GM19395 (cell line): ENCODE measurements at regions not wholly inside any gene's neighbourhood (a gene's known extent, or its start where the extent isn't known, plus 50 kb on each side); places are given as distances from the start of the nearest gene placed in this dataset.

ENCODE experiments used
- ATAC-seq: cut with Tn5 transposase; IDR thresholded peaks from one replicate; pipeline ENCODE4 v1.9.1; 2021; ENCODE audit warnings: mild to moderate bottlenecking, moderate library complexity; ENCODE audit not compliant: unreplicated experiment

DNA sequence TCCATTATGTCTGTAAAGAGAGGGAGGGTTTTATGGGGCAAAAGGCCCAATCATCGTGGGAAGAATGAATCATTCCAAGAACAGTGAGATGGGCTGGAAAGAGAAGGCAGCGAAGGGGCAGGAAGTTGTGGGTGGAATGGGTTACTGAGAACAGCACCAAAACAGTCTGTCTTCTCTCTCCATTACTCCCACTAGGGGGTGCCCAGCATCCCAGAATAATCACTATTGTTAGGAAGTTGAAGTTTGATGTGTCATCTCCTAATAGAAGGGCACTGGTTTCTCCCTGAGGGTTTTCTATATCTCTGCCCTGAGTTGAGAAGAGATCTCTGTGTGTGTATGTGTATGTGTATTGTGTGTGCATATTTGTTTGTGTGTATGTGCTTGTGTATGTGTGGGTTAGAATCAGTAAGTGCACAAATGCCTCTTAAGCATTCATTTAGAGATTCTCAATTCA is 76.6 kb upstream of the MAP4K3 start:
- peak; percentile 92 for ATAC-seq

DNA sequence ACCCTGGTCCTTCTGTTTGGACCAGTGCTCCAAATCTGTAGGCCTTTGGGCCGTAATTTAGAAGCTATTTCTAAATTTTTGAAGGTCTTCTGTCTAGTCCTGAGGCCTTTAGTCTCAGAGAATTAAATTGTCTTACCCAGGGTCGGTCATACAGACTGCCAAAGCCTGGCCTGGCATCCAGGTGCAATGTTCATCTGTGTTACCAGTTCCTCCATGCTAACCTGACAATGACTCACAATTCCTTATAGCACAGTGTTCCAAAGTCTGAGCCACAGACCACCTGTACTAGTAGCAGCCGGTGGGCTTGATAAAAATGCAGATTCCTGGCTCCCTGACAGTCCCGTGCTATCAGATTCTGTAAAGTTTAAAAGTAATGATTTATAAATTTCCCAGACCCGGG is 77.7 kb upstream of the MAP4K3 start:
- ATAC-seq = no peak

DNA sequence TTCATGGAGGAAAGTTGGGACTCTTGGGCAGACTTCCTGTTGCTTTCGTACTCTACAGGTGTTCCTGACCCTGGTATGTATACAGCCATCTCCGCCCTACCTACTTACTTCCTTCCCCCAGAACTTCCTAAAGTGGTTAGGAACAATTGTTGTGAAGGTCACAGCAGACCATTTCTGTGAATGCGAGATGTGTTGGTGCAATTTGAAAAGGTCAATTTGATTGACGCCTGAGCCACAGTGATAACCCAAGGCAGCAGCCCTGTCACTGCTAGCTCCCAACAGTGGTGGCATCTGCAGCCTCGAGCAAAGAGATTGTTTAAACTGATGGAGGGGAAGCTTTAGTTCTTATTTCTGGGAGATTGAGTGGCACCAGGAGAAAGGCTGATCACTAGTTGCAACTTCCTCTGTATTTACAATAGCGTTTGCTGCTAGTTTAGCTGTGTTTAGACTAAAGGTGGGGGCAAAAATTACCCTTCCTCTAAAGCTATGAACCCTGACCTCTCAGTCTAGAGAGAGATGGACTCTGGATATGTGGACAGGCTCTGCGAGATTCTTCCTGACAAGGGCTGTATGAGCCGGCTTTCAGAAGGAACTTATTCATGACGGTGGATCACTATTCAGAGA is 78.3 kb upstream of the MAP4K3 start:
- ATAC-seq = no peak

DNA sequence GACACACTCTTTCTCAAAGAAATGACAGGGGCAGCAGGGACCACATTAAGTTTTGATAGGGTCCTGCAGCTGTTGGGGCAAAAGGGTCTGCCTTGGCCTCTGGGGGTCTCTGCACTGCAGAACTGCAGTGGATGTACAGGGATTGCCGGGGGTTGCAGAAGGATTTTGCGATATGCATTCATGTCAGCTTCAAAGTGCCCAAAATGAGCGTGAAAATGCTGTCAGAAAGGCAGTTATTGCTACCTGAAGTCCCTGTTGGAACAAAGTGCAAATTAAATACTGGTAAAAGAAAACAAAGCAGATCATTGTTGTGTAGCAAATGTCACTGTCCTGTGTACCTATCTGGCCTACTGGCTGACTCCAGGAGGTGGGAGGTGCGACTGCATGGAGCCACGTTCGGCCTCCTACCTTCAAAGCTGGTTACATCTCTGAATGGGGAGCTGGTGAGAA is 78.8 kb upstream of the MAP4K3 start:
- no peak for ATAC-seq

DNA sequence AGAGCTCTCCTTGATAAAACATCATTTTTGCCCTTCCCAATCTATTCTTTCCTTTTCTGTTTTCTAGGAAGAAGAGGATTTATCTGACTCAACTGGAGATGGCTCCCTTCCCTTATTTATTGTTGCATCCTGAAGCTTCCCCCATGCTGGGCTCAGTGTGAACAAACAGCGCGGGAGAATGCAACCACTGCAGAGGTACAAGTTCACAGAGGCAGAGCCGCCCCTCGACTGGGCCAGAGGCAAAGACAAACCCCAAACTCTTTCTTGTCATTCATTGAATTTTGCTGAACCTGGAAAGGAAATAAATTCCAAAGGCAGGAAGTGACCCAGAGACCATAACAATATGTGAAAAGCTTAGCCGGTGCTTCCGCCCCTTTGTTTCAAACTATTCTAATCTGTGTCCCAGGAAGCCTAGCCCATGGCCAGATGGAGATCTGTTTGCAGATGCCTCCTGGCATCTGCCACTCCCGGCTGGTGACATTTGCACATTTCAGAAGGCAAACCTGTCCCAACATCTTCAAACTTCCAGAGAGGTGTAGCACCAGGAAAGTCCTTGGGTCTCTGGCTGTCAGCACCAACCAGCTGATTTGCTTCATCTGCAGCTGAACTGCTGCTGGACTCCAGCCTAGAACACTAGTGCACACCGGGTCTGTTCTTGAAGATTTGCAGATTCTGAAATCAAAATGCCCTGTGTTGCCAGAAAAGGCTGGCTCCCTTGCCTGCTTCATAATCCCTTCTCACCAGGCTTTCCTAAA is 79.4 kb upstream of the MAP4K3 start:
- no peak for ATAC-seq

DNA sequence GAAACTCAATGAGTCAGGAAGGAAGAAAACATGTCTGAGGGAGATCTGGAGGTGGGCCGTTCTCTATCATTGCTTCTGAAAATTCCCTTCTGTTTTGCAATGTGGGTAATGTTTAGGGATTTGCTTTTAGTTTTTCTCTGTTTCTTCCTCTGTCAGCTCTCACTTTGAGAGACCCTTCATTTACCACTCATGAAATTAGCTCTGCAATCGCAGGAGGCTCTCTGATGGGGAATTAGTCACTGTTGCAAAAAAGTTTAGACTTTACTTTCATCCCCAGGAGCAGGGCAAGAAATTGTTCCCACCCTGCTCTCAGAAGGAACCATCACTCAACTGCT is 80.0 kb upstream of the MAP4K3 start:
- ATAC-seq = no peak

DNA sequence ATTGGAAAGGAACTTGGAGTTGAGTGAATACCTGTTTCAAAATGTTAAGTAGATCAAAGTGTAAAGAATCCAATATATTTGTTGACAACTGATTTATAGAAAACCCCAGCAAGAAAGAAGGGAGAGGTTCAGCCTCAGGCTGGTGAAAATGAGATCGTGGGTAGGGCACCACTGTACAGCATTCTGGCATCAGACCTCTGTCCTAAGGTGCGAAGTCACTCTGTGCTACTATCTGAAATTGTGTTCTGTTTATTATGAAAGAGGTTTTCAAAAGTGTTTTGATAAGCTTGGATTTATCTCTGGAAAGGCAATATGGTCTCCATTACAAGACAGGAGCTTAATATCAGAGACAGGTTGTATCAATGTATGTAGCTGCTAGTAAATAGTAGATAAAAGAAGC is 80.5 kb upstream of the MAP4K3 start:
- ATAC-seq = no peak

DNA sequence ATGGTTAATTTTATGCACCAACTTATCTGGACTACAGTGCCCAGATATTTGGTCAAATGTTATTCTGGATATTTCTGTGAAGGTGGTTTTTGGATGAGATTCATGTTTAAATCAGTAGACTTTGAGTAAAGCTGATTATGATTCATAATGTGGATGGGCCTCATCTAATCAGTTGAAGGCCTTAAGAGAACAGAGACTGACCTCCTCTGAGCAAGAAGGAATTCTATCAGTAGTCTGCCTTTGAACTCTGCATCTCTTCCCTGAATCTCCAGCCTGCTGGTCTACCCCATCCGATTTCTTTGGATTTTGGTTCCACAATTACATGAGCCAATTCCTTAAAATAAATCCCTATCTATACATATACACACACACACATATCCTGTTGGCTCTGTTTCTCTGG is 82.8 kb upstream of the MAP4K3 start:
- no peak for ATAC-seq

DNA sequence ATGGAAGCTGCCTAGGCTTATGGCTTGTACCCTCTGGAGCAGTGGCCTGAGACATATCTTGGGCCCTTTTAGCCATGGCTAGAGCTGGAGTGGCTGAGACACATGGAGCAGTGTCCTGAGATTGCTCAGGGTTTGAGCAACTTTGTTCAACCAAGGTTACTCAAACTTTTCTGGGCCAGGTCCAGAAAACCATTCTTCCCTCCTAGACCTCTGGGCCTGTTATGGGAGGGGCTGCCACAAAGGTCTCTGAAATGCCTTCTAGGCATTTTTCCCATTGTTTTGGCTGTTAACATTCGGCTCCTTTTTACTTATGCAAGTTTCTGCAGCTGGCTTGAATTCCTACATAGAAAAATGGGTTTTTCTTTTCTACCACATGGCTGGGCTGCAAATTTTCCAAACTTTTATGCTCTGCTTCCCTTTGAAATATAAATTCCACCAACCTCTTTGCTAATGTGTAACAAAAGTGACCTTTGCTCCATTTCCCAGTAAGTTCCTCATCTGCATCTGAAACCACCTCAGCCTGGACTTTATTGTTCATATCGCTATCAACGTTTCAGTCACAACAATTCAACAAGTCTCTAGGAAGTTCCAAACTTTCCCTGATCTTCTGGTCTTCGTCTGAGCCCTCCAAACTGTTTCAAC is 84.9 kb upstream of the MAP4K3 start:
- ATAC-seq = no peak

DNA sequence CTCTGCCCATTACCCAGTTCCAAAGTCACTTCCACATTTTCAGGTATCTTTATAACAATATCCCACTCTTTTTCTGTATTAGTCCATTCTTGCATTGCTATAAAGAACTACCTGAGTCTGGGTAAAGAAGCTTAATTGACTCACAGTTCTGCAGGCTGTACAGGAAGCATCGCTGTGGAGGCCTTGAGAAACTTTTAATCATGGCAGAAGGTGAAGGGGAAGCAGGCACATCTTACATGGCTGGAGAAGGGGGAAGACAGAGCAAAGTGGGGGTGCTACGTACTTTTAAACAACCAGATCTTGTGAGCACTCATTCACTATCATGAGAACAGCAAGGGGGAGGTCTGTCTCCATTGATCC is 85.4 kb upstream of the MAP4K3 start:
- ATAC-seq = no peak

DNA sequence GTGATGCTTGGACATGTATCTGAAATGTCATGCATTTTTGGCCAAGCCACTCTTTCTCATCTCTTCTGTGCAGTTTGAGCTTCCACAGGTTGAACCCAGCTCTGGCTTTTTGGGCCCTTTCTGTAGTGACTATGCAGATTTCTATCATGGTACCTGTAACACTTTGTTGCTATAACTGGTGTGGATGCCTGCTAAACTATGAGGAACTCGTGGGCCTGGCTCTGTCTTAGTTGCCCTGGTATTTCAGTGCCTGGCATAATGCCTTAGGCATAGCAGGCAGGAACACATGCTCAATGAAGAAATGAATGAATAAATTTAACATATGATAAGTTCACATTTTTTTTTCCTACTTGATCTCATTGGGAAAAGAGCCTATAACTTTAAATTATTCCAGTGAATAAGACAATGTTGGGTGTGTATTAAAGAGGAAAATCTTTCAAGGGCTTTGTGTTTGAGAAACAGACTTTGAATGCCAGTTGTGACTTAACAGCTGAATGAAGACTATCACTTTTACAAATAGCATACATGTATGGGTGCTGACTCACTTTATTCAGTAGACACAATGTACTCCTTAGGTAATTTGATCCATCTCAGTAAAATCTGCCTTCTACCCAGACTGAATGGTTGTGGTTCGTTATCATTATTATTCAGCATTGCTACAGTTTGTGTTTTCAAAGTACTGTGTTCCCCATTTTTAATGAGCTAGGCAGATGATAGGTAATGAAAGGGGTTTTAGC is 86.4 kb upstream of the MAP4K3 start:
- no peak for ATAC-seq

DNA sequence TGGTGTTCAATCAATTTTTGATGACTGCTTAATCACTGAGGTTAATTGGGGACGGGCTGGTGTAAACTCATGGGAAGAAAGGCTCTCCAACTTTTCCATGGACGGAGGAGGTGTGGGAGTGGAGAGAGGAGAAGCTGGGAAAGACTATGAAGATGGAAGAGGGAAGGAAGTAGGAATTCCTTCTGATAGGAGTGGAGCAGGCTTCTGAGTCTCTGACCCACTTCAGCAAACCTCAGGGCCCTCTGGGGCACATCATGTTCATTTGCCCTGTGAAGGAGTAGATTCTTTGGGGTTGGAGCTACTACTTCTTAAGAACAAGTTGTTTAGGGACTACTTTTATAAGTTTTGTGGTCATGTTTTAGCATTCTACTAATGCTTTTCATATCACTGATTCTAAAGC is 87.0 kb upstream of the MAP4K3 start:
- no peak for ATAC-seq

DNA sequence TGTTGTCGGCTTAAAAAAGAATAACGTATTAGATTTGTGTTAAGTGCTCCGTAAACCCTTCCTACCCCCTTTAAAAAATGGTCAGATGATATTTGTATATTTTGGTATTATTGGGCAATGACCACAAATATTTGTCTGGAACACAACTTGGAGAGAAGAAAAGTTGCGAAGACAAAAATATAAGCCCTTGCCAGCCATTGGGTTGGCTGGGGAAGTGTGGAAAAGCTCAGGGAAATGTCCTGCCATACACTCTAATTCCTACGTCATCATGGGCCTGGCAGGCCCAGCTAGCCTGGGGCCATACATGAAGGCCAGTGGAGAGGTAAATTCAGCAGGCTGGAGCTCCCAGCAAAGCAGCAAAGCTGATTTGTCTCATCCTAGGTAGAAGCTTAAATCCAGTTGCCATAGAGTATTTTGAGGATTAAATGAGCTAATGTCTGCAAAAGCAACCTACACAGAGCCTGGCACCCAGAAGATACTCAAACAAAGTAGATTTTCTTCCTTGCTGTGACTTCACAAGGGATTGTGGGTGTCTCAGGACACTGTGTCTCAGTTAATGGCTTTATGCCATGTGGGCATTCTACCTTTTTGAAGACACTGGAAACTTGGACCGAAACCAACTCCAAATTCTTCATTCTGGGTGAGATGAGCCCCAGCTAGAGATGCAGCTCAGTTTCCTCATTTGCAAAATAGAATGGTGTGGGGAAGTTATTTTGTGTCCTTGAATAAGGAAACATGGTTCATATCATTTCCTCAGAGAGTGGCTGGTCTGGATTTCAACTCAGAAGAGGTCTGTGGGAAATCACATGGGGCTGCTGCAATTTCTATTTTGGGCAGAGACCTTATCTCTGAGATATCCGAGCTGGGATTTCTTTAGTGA is 87.9 kb upstream of the MAP4K3 start:
- ATAC-seq = no peak

DNA sequence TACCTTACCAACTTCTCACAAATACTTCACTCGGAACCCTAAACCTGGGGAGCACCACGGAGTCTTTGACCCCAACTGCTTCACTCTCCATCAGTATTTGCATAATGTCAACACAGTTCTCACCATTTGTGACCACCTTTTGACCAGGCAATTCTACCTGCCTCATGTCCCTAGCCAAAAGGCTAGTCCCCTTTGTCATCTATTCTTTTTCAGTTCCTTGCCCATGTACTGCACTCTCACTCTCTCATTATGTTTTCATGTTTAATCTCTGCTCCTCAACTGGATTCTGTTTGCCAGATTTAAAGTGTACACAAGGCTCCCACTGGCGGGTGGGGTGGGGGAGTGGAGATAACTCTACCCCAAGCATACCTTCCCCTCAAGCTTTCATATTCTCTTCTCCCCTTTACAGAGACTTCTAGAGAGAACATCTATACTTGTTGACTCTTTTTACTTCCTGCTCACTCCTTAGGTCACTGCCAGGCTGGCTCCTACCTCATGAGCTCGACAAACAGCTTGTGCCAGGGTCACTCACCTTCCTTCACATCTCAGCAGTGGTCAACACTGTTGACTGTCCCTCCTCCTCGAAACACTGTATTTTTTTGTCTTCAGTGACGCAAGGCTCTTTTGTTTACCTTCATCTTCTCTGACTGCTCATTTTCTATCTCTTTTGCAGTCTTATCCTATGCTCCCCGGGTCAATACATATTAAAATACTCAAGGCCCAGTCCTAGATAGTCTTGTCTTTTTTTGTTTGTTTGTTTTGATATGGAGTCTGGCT is 88.7 kb upstream of the MAP4K3 start:
- no peak for ATAC-seq

DNA sequence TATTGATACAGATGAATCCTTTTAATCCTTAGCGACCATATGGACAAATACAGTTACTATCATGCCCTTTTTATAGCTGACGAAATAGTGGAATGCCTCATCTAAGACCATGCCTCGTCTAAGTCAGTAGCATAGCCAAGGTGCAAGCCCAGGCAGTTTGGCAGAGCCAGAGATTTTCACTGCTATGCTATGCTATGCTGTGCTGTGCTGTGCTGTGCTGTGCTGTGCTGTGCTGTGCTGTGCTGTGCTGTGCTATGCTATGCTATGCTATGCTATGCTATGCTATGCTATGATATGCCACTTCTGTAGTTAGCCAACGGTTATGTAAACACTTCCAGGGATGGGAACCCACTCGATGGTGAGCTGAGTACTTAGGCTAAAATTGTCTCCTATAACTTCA is 91.6 kb upstream of the MAP4K3 start:
- ATAC-seq = no peak

DNA sequence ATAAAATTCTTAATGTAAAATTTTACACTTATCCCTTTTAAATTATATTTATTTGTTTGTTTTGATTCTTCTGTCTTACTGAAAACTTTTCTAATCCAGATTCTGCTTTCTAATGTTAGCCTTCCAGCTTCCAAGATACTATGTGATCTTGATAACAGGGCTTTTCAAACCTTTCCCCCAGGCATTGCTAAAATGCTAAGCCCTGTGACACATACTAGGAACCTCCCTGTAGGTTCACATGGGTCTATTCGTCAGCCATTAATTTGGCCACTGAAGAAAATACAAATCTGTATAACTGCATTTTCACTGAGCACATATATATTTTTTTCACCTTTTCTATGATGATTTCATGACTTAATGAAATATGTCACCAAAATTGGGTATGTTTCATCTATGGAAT is 92.8 kb upstream of the MAP4K3 start:
- no peak for ATAC-seq

DNA sequence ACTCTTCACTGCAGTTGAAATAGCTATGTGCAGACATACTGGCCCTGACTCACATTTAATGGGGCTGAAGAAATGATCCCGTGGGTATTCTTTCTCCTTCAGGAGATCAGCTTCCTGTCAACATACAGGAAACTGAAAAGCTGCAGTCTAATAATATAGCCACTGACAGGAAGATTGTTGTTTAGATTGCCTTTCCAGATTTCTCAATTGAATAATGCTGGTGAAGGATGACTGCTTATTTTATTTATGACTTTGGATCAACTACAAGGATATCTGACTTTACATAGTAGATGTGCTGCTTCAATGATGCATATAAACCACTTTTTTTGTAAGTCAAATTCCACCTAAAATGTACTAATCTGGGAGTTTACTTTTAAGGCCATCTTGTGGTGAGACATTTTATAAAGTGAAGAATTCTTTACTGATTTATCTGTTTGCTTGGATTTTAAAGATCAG is 93.4 kb upstream of the MAP4K3 start:
- no peak for ATAC-seq

DNA sequence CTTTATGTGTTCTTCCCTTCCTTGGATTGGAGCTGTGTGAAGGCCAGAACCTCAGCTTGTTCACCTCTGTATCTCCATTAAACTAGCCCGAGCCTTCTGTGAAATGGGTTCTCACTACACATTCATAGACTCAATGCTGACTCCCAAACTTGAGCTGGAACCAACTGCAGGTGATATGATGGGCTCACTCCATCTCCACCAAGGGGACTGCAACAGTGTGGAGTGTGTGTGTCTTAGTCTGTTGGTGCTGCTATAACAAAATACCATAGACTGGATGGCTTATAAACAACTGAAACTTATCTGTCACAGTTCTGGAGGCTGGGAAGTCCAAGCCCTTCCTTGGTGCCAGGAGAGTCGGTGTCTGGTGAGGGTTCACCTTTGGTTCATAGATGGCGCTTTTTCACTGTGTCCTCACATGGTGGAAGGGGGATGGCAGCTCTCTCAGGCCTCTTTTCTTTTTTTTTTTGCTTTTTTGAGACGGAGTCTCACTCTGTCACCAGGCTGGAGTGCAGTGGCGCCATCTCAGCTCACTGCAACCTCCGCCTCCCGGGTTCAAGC is 94.2 kb upstream of the MAP4K3 start:
- no peak for ATAC-seq

DNA sequence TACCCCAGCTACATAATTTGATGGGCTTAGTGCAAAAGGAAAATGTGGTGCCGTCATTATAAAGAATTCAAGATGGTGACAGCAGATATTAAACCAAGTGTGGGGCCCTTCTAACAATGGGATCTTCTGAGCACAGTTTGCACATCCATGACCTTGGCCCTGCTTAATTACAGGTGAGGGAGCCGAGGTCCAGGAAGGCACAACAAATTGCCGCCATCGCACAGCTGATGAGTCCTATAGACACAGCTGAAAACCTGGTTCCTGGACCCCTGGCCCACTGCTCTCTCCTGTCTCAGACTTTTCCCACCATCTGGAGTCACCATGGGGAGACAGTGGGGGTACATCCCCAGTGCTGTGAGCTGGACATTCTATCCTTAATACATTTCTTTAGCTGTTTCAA is 95.8 kb upstream of the MAP4K3 start:
- no peak for ATAC-seq
